ENCODE measurements at regions not wholly inside any gene's neighbourhood (a gene's known extent, or its start where the extent isn't known, plus 50 kb on each side); places are given as distances from the start of the nearest gene placed in this dataset.
"Not testable (repeated sequence)": the region's sequence is repeated elsewhere in the genome, so short reads cannot be mapped to it uniquely, and the experiment has no call there.

DNA sequence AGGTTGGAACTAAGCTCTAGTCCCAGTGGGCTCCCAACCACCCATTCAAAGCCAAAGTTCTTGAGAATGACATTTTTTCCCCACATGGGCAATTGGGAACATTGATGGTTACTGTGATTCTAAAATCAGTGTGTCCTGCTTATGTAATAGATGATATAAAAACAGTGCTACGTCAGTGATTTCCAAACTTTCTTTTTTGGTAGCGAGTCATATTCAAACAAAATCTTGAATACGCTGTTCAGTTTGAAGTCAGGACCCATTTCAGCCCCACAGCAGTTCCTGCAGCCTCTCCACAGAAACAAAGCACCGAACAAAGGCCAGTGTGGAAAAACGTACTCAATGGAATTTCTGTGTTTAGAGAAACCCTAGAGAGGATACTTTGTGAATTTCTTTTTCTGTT lies 170.0 kb upstream of the OLIG3 start:
- no peak overlapping the region for H3K9ac ChIP-seq (ENCODE audit: low read depth in 1 of 2, low read length in 2 of 2)
- no peaks in the 10 kb centered on the region for H3K9me3 ChIP-seq (ENCODE audit: control insufficient read depth in 1 of 2, low read length in 2 of 2)
- H3K4me1 ChIP-seq (ENCODE audit: control insufficient read depth in 1 of 2, insufficient read depth in 2 of 2, low read length in 2 of 2) = peaks cover 6 to 9% of the 10 kb centered on the region in 2 donors
- H3K27ac ChIP-seq (ENCODE audit: low read depth, low read length) = no peak overlapping the region
- H3K4me3 ChIP-seq (ENCODE audit: low read depth in 1 of 2, low read length in 2 of 2) = no peak overlapping the region
- H3K36me3 ChIP-seq (ENCODE audit: control insufficient read depth in 1 of 2, insufficient read depth in 2 of 2, low read length in 2 of 2) = no peaks in the 10 kb centered on the region
- H3K27me3 ChIP-seq (ENCODE audit: control insufficient read depth in 1 of 2, insufficient read depth in 2 of 2, low read length in 2 of 2) = no peaks in the 10 kb centered on the region

- Histone ChIP-seq H3K4me1 (ENCODE audit: control insufficient read depth in 1 of 2, insufficient read depth in 2 of 2, low read length in 2 of 2) (peaks cover 0 to 2% of the 10 kb centered on the region in 2 donors), H3K36me3 (ENCODE audit: control insufficient read depth in 1 of 2, insufficient read depth in 2 of 2, low read length in 2 of 2) (no peaks in the 10 kb centered on the region), H3K9ac (ENCODE audit: low read depth in 1 of 2, low read length in 2 of 2) (no peak overlapping the region), H3K27me3 (ENCODE audit: control insufficient read depth in 1 of 2, insufficient read depth in 2 of 2, low read length in 2 of 2) (no peaks in the 10 kb centered on the region), H3K9me3 (ENCODE audit: control insufficient read depth in 1 of 2, low read length in 2 of 2) (no peaks in the 10 kb centered on the region), H3K27ac (ENCODE audit: low read depth, low read length) (no peak overlapping the region), H3K4me3 (ENCODE audit: low read depth in 1 of 2, low read length in 2 of 2) (no peak overlapping the region)
These were observed 171.2 kb upstream of the OLIG3 start for GRCh38 chr6:137665342-137665934.

DNA sequence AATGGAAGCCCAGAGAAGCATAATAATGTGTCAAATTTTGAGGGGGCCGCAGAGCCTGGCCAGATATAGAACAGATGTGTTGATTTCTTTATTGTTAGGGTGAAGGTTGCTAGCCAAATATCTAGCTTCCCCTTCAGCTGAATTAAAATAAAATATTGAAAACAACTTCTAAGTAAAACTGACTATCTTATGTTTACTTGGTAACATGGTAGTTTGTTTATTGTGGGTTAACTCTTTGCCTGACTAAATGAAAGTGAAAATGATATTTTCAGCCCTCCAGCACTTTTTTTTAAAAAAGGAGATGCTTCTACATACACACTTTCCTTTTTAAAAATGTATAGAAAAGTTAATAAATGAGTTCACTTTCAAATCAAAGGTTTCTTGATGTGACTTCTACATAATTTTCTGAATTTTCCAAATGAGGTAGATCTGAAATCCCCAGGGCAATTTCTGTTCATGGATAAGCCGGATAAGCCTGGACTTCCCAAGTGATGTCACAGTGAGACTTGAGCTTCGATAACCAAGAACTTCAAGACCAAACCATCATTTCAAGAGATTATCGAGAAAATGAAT lies 172.1 kb upstream of the OLIG3 start:
- H3K4me1 ChIP-seq (ENCODE audit: control insufficient read depth in 1 of 2, insufficient read depth in 2 of 2, low read length in 2 of 2) = peaks cover 0 to 2% of the 10 kb centered on the region in 2 donors
- no peak overlapping the region for H3K4me3 ChIP-seq (ENCODE audit: low read depth in 1 of 2, low read length in 2 of 2)
- no peaks in the 10 kb centered on the region for H3K27me3 ChIP-seq (ENCODE audit: control insufficient read depth in 1 of 2, insufficient read depth in 2 of 2, low read length in 2 of 2)
- H3K9ac ChIP-seq (ENCODE audit: low read depth in 1 of 2, low read length in 2 of 2) = no peak overlapping the region
- H3K36me3 ChIP-seq (ENCODE audit: control insufficient read depth in 1 of 2, insufficient read depth in 2 of 2, low read length in 2 of 2) = no peaks in the 10 kb centered on the region
- H3K27ac ChIP-seq (ENCODE audit: low read depth, low read length) = no peak overlapping the region
- no peaks in the 10 kb centered on the region for H3K9me3 ChIP-seq (ENCODE audit: control insufficient read depth in 1 of 2, low read length in 2 of 2)

DNA sequence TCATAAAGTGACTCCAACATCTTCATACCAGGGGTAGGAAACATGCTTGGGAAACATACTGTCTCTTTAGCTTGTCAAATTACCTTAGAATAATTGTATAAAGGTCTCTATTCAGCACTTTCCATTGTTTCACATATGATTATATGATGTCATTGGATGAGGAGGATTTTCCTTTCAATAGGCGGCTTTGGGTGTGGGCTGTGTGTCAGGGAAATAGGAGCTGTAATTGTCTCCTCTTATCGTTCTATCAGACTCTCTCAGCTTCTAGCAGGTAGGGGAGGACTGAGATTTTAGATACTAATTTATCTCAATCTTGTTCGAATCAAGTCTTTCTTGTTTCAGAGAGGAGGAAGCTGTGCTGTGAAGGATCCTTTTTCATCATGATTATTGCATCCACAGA lies 179.4 kb upstream of the OLIG3 start:
- no peaks in the 10 kb centered on the region for H3K4me1 ChIP-seq (ENCODE audit: control insufficient read depth in 1 of 2, insufficient read depth in 2 of 2, low read length in 2 of 2)
- H3K27ac ChIP-seq (ENCODE audit: low read depth, low read length) = no peak overlapping the region
- H3K9me3 ChIP-seq (ENCODE audit: control insufficient read depth in 1 of 2, low read length in 2 of 2) = no peaks in the 10 kb centered on the region

DNA sequence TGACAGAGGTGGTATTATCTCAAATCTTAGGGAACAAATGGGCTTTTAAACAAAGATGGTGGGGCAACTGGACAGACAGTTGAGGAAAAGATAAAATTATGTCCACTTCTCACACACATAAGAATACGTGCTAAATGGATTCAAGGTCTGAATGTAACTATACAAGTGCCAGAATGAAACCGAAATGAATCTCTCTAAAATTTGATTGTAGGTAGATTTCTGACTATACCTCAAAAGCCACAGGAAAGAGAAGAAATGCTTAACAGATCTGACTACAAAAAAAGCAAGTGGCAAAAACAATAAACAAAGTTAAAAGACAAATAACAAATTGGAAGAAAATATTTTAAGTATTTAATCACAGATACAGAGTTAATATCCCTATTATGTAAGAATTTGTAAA lies 182.7 kb upstream of the OLIG3 start:
- Histone ChIP-seq H3K36me3 (ENCODE audit: control insufficient read depth in 1 of 2, insufficient read depth in 2 of 2, low read length in 2 of 2) (no peaks in the 10 kb centered on the region), H3K4me1 (ENCODE audit: control insufficient read depth in 1 of 2, insufficient read depth in 2 of 2, low read length in 2 of 2) (no peaks in the 10 kb centered on the region), H3K27me3 (ENCODE audit: control insufficient read depth in 1 of 2, insufficient read depth in 2 of 2, low read length in 2 of 2) (no peaks in the 10 kb centered on the region), H3K9ac (ENCODE audit: low read depth in 1 of 2, low read length in 2 of 2) (no peak overlapping the region), H3K27ac (ENCODE audit: low read depth, low read length) (no peak overlapping the region), H3K9me3 (ENCODE audit: control insufficient read depth in 1 of 2, low read length in 2 of 2) (no peaks in the 10 kb centered on the region), H3K4me3 (ENCODE audit: low read depth in 1 of 2, low read length in 2 of 2) (no peak overlapping the region)

More for the DNA sequence above, 179.4 kb upstream of the OLIG3 start:
- no peaks in the 10 kb centered on the region for H3K36me3 ChIP-seq (ENCODE audit: control insufficient read depth in 1 of 2, insufficient read depth in 2 of 2, low read length in 2 of 2)
- no peaks in the 10 kb centered on the region for H3K27me3 ChIP-seq (ENCODE audit: control insufficient read depth in 1 of 2, insufficient read depth in 2 of 2, low read length in 2 of 2)
- H3K9ac ChIP-seq (ENCODE audit: low read depth in 1 of 2, low read length in 2 of 2) = no peak overlapping the region
- no peak overlapping the region for H3K4me3 ChIP-seq (ENCODE audit: low read depth in 1 of 2, low read length in 2 of 2)

GRCh38 chr6:137677709-137678108 lies 183.5 kb upstream of the OLIG3 start:
- Histone ChIP-seq H3K4me1 (ENCODE audit: control insufficient read depth in 1 of 2, insufficient read depth in 2 of 2, low read length in 2 of 2) (no peaks in the 10 kb centered on the region), H3K9me3 (ENCODE audit: control insufficient read depth in 1 of 2, low read length in 2 of 2) (no peaks in the 10 kb centered on the region), H3K36me3 (ENCODE audit: control insufficient read depth in 1 of 2, insufficient read depth in 2 of 2, low read length in 2 of 2) (no peaks in the 10 kb centered on the region), H3K27me3 (ENCODE audit: control insufficient read depth in 1 of 2, insufficient read depth in 2 of 2, low read length in 2 of 2) (no peaks in the 10 kb centered on the region), H3K27ac (ENCODE audit: low read depth, low read length) (no peak overlapping the region), H3K4me3 (ENCODE audit: low read depth in 1 of 2, low read length in 2 of 2) (no peak overlapping the region), H3K9ac (ENCODE audit: low read depth in 1 of 2, low read length in 2 of 2) (no peak overlapping the region)

- Histone ChIP-seq H3K4me3 (ENCODE audit: low read depth in 1 of 2, low read length in 2 of 2) (no peak overlapping the region), H3K27ac (ENCODE audit: low read depth, low read length) (no peak overlapping the region), H3K27me3 (ENCODE audit: control insufficient read depth in 1 of 2, insufficient read depth in 2 of 2, low read length in 2 of 2) (no peaks in the 10 kb centered on the region), H3K4me1 (ENCODE audit: control insufficient read depth in 1 of 2, insufficient read depth in 2 of 2, low read length in 2 of 2) (no peaks in the 10 kb centered on the region), H3K36me3 (ENCODE audit: control insufficient read depth in 1 of 2, insufficient read depth in 2 of 2, low read length in 2 of 2) (no peaks in the 10 kb centered on the region), H3K9me3 (ENCODE audit: control insufficient read depth in 1 of 2, low read length in 2 of 2) (no peaks in the 10 kb centered on the region), H3K9ac (ENCODE audit: low read depth in 1 of 2, low read length in 2 of 2) (no peak overlapping the region)
These were observed 184.3 kb upstream of the OLIG3 start for GRCh38 chr6:137678451-137678850.

DNA sequence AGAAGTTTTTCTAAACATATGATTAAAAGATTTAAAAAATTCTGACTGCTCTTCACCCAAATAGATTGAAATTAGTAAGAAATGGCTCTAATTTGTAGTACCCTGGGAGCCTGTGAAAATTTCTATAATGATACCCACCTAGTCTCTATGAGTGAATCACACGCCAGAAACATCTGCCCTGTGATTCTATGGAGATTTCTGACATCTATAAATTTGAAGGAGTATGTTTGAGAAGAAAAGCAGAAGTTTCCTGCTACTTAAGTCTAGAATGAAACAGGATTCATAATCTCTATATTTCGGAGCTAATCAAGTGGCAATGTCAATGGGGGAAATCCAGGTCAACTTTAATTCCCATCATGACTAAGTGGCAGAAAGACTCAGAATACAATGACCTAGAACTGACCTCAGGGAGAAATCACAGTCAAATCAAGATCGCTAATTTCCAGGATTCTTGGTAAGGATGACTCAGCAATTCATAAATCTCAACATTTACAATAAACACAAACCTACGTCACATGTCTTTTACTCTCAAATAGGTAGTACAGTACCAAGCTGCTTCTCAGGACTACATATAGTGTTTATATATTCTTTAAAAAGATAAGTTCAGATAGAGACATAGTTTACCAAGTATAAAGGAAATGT lies 186.2 kb upstream of the TNFAIP3 start:
- Histone ChIP-seq H3K9me3 (ENCODE audit: control insufficient read depth in 1 of 2, low read length in 2 of 2) (no peaks in the 10 kb centered on the region), H3K4me3 (ENCODE audit: low read depth in 1 of 2, low read length in 2 of 2) (no peak overlapping the region), H3K4me1 (ENCODE audit: control insufficient read depth in 1 of 2, insufficient read depth in 2 of 2, low read length in 2 of 2) (peaks cover 0 to 11% of the 10 kb centered on the region in 2 donors), H3K27me3 (ENCODE audit: control insufficient read depth in 1 of 2, insufficient read depth in 2 of 2, low read length in 2 of 2) (no peaks in the 10 kb centered on the region), H3K36me3 (ENCODE audit: control insufficient read depth in 1 of 2, insufficient read depth in 2 of 2, low read length in 2 of 2) (no peaks in the 10 kb centered on the region), H3K9ac (ENCODE audit: low read depth in 1 of 2, low read length in 2 of 2) (no peak overlapping the region), H3K27ac (ENCODE audit: low read depth, low read length) (no peak overlapping the region)

DNA sequence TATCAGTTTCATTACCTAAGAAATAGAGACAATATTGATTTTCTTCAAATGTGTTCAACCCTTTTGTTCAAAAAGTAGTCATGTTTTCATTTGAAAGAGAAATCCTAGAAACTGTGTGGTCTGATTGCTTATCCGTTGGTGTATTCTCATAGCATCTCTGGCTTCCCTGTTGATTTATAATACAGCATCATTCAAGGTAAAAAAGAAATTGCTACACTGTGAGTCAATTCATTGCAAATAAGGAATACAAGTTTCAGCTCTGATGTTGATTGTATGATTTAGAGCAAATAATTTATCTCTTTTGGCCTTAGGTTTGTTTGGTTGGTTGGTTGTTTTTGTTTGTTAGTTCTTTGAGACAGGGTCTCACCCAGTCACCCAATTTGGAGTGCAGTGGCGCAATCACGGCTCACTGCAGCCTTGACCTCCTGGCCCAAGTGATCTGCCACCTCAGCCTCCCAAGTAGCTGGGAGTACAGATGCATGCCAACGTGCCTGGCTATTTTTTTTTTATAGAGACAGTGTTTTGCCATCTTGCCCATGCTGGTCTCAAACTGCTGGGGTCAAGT lies 185.5 kb upstream of the TNFAIP3 start:
- H3K4me3 ChIP-seq (ENCODE audit: low read depth in 1 of 2, low read length in 2 of 2) = no peak overlapping the region
- no peaks in the 10 kb centered on the region for H3K9me3 ChIP-seq (ENCODE audit: control insufficient read depth in 1 of 2, low read length in 2 of 2)
- no peak overlapping the region for H3K27ac ChIP-seq (ENCODE audit: low read depth, low read length)
- no peaks in the 10 kb centered on the region for H3K36me3 ChIP-seq (ENCODE audit: control insufficient read depth in 1 of 2, insufficient read depth in 2 of 2, low read length in 2 of 2)
- no peak overlapping the region for H3K9ac ChIP-seq (ENCODE audit: low read depth in 1 of 2, low read length in 2 of 2)
- peaks cover 0 to 11% of the 10 kb centered on the region in 2 donors for H3K4me1 ChIP-seq (ENCODE audit: control insufficient read depth in 1 of 2, insufficient read depth in 2 of 2, low read length in 2 of 2)
- H3K27me3 ChIP-seq (ENCODE audit: control insufficient read depth in 1 of 2, insufficient read depth in 2 of 2, low read length in 2 of 2) = no peaks in the 10 kb centered on the region

- H3K27me3 ChIP-seq (ENCODE audit: control insufficient read depth in 1 of 2, insufficient read depth in 2 of 2, low read length in 2 of 2); H3K9me3 ChIP-seq (ENCODE audit: control insufficient read depth in 1 of 2, low read length in 2 of 2); H3K36me3 ChIP-seq (ENCODE audit: control insufficient read depth in 1 of 2, insufficient read depth in 2 of 2, low read length in 2 of 2); H3K4me3 ChIP-seq (ENCODE audit: low read depth in 1 of 2, low read length in 2 of 2); H3K9ac ChIP-seq (ENCODE audit: low read depth in 1 of 2, low read length in 2 of 2); H3K27ac ChIP-seq (ENCODE audit: low read depth, low read length): not testable (repeated sequence)
- H3K4me1 ChIP-seq (ENCODE audit: control insufficient read depth in 1 of 2, insufficient read depth in 2 of 2, low read length in 2 of 2) = peaks cover 0 to 11% of the 10 kb centered on the region in 2 donors
These were observed 184.4 kb upstream of the TNFAIP3 start for GRCh38 chr6:137682658-137683057.
